ENCODE measurements at regions not wholly inside any gene's neighbourhood (a gene's known extent, or its start where the extent isn't known, plus 50 kb on each side); places are given as distances from the start of the nearest gene placed in this dataset.

GRCh38 chr9:88320748-88321415, 67.4 kb upstream of the SPIN1 start:
- no peak for TF ChIP-seq POLR2AphosphoS5 (IDR thresholded peaks at IDR 0.05)
- no peak for TF ChIP-seq CTCF (IDR thresholded peaks at IDR 0.05)
- TF ChIP-seq EP300 (IDR thresholded peaks at IDR 0.05): no peak
